Sigmoid colon (tissue), 4 donors: ENCODE measurements at regions not wholly inside any gene's neighbourhood (a gene's known extent, or its start where the extent isn't known, plus 50 kb on each side); places are given as distances from the start of the nearest gene placed in this dataset.

Experiments
- POLR2AphosphoS5 ChIP-seq, 4 donors: sonication (generic); formaldehyde crosslinking; IDR thresholded peaks; one replicate each; pipeline ENCODE4 v1.6.1; 2017; ENCODE audit warnings: antibody characterized with exemption in 4 of 4
- TF ChIP-seq, protein P1 (sequence below), 4 experiments: fragments of 450-650 bp in 3 of 4; fragments of 200-600 bp in 1 of 4; IDR thresholded peaks; one replicate each; pipeline ENCODE4 v1.5.1; 2016 to 2019; ENCODE audit warnings: antibody characterized with exemption in 4 of 4, mild to moderate bottlenecking in 3 of 4, moderate library complexity in 2 of 4

- TF ChIP-seq, protein P1, sequence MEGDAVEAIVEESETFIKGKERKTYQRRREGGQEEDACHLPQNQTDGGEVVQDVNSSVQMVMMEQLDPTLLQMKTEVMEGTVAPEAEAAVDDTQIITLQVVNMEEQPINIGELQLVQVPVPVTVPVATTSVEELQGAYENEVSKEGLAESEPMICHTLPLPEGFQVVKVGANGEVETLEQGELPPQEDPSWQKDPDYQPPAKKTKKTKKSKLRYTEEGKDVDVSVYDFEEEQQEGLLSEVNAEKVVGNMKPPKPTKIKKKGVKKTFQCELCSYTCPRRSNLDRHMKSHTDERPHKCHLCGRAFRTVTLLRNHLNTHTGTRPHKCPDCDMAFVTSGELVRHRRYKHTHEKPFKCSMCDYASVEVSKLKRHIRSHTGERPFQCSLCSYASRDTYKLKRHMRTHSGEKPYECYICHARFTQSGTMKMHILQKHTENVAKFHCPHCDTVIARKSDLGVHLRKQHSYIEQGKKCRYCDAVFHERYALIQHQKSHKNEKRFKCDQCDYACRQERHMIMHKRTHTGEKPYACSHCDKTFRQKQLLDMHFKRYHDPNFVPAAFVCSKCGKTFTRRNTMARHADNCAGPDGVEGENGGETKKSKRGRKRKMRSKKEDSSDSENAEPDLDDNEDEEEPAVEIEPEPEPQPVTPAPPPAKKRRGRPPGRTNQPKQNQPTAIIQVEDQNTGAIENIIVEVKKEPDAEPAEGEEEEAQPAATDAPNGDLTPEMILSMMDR (IDR thresholded peaks at IDR 0.05), result no peak
- TF ChIP-seq POLR2AphosphoS5 (IDR thresholded peaks at IDR 0.05), result no peak
These were observed 189.3 kb upstream of the TNRC6C start for GRCh38 chr17:77769215-77769614.
